GM19023 (cell line): ENCODE measurements at regions not wholly inside any gene's neighbourhood (a gene's known extent, or its start where the extent isn't known, plus 50 kb on each side); places are given as distances from the start of the nearest gene placed in this dataset.
"Not testable (repeated sequence)": the region's sequence is repeated elsewhere in the genome, so short reads cannot be mapped to it uniquely, and the experiment has no call there.

Experiments
- ATAC-seq: cut with Tn5 transposase; IDR thresholded peaks from one replicate; pipeline ENCODE4 v1.9.1; 2021; ENCODE audit warnings: mild to moderate bottlenecking, moderate library complexity; ENCODE audit not compliant: unreplicated experiment

GRCh38 chr14:40954448-40955130 lies 652.1 kb upstream of the LRFN5 start:
- ATAC-seq: not testable (repeated sequence)

- no peak for ATAC-seq
Observed at GRCh38 chr14:40944521-40944920, 662.2 kb upstream of the LRFN5 start.

- ATAC-seq: no peak
Observed at GRCh38 chr14:40936861-40937260, 669.8 kb upstream of the LRFN5 start.

- no peak for ATAC-seq
Observed at GRCh38 chr14:40920380-40920779, 686.3 kb upstream of the LRFN5 start.

- ATAC-seq: no peak
Observed at GRCh38 chr14:40911141-40911540, 695.5 kb upstream of the LRFN5 start.

GRCh38 chr14:40909906-40910305 lies 696.8 kb upstream of the LRFN5 start:
- no peak for ATAC-seq

GRCh38 chr14:40903709-40904108 lies 703.0 kb upstream of the LRFN5 start:
- no peak for ATAC-seq

GRCh38 chr14:40899435-40899834 lies 707.2 kb upstream of the LRFN5 start:
- no peak for ATAC-seq

- no peak for ATAC-seq
Observed at GRCh38 chr14:40894846-40895245, 711.8 kb upstream of the LRFN5 start.

- ATAC-seq: no peak
Observed at GRCh38 chr14:40889126-40889525, 717.5 kb upstream of the LRFN5 start.

- no peak for ATAC-seq
Observed at GRCh38 chr14:40887912-40888311, 718.8 kb upstream of the LRFN5 start.

GRCh38 chr14:40870252-40870651 lies 736.4 kb upstream of the LRFN5 start:
- ATAC-seq: no peak

- no peak for ATAC-seq
Observed at GRCh38 chr14:40859055-40859454, 747.6 kb upstream of the LRFN5 start.

- ATAC-seq: no peak
Observed at GRCh38 chr14:40855343-40855742, 751.3 kb upstream of the LRFN5 start.

GRCh38 chr14:40850191-40850590 lies 756.5 kb upstream of the LRFN5 start:
- ATAC-seq: no peak

- ATAC-seq: no peak
Observed at GRCh38 chr14:40847480-40847879, 759.2 kb upstream of the LRFN5 start.

- no peak for ATAC-seq
Observed at GRCh38 chr14:40842816-40843215, 763.9 kb upstream of the LRFN5 start.

GRCh38 chr14:40841886-40842285 lies 764.8 kb upstream of the LRFN5 start:
- no peak for ATAC-seq

- ATAC-seq: no peak
Observed at GRCh38 chr14:40838601-40839000, 768.1 kb upstream of the LRFN5 start.

- ATAC-seq: no peak
Observed at GRCh38 chr14:40806471-40806870, 800.2 kb upstream of the LRFN5 start.

- ATAC-seq: no peak
Observed at GRCh38 chr14:40796168-40796567, 810.5 kb upstream of the LRFN5 start.

GRCh38 chr14:40784860-40785259 lies 821.8 kb upstream of the LRFN5 start:
- no peak for ATAC-seq

GRCh38 chr14:40762685-40763084 lies 844.0 kb upstream of the LRFN5 start:
- no peak for ATAC-seq
